ENCODE measurements at regions not wholly inside any gene's neighbourhood (a gene's known extent, or its start where the extent isn't known, plus 50 kb on each side); places are given as distances from the start of the nearest gene placed in this dataset.

GRCh38 chr14:97401714-97402113, 604.5 kb downstream of the VRK1 start:
- ChIA-PET POLR2A (no interaction called here), CTCF (no interaction called here)
- Histone ChIP-seq H3K4me1 (ENCODE audit: control insufficient read depth in 1 of 2, extremely low read depth in 1 of 2, insufficient read depth in 2 of 2, low read length in 2 of 2) (no peaks in the 10 kb centered on the region), H3K27ac (ENCODE audit: low read length) (no peak overlapping the region), H3K27me3 (replicated peaks in 1 of 2; ENCODE audit: control insufficient read depth in 2 of 2, extremely low read depth in 1 of 2, insufficient read depth in 2 of 2, low read length in 1 of 2) (no peaks in the 10 kb centered on the region), H3K9me3 (no peaks in the 10 kb centered on the region), H3K36me3 (ENCODE audit: control insufficient read depth in 2 of 2, extremely low read depth in 1 of 2, insufficient read depth in 1 of 2, low read length in 1 of 2) (no peaks in the 10 kb centered on the region), H3K4me3 (ENCODE audit: control insufficient read depth in 1 of 2, extremely low read depth in 1 of 2, low read length in 1 of 2) (no peak overlapping the region)
- H3K4me1 Mint-ChIP-seq = peaks cover 2 to 17% (median 3%) of the 10 kb centered on the region in 3 donors
- no peak overlapping the region for H3K4me3 Mint-ChIP-seq
- H3K27me3 Mint-ChIP-seq = peaks cover 0 to 4% of the 10 kb centered on the region in 2 donors
- H3K27ac Mint-ChIP-seq = no peak overlapping the region
- DNase-seq (no peak), ATAC-seq (replicated peaks in 1 of 4) (no peak)
- H3K9me3 Mint-ChIP-seq = peaks cover 0 to 4% (median 0%) of the 10 kb centered on the region in 3 donors
- WGBS (ENCODE audit: insufficient coverage) = 75% methylated on average over 4 of the region's 7 CpGs
- H3K36me3 Mint-ChIP-seq = no peaks in the 10 kb centered on the region

GRCh38 chr14:97402279-97402678, 605.1 kb downstream of the VRK1 start:
- H3K4me1 ChIP-seq (ENCODE audit: control insufficient read depth in 1 of 2, extremely low read depth in 1 of 2, insufficient read depth in 2 of 2, low read length in 2 of 2) = peaks cover 0 to 2% of the 10 kb centered on the region in 2 experiments
- ATAC-seq (replicated peaks in 1 of 4) (no peak), DNase-seq (no peak)
- peaks cover 4 to 17% (median 5%) of the 10 kb centered on the region in 3 donors for H3K4me1 Mint-ChIP-seq
- H3K27me3 Mint-ChIP-seq = peaks cover 0 to 4% of the 10 kb centered on the region in 2 donors
- no peak overlapping the region for H3K27ac Mint-ChIP-seq
- no peak overlapping the region for H3K27ac ChIP-seq (ENCODE audit: low read length)
- no peak overlapping the region for H3K4me3 Mint-ChIP-seq
- no peaks in the 10 kb centered on the region for H3K36me3 ChIP-seq (ENCODE audit: control insufficient read depth in 2 of 2, extremely low read depth in 1 of 2, insufficient read depth in 1 of 2, low read length in 1 of 2)
- CTCF ChIA-PET = no interaction called here
- no peaks in the 10 kb centered on the region for H3K27me3 ChIP-seq (replicated peaks in 1 of 2; ENCODE audit: control insufficient read depth in 2 of 2, extremely low read depth in 1 of 2, insufficient read depth in 2 of 2, low read length in 1 of 2)
- no peaks in the 10 kb centered on the region for H3K9me3 ChIP-seq
- POLR2A ChIA-PET = no interaction called here
- no peak overlapping the region for H3K4me3 ChIP-seq (ENCODE audit: control insufficient read depth in 1 of 2, extremely low read depth in 1 of 2, low read length in 1 of 2)
- WGBS (ENCODE audit: insufficient coverage) = 80% methylated on average over 1 of the region's 2 CpGs
- H3K36me3 Mint-ChIP-seq = no peaks in the 10 kb centered on the region
- H3K9me3 Mint-ChIP-seq = peaks cover 0 to 4% (median 0%) of the 10 kb centered on the region in 3 donors

GRCh38 chr14:97407701-97408407, 610.7 kb downstream of the VRK1 start:
- H3K4me3 ChIP-seq (ENCODE audit: control insufficient read depth in 1 of 2, extremely low read depth in 1 of 2, low read length in 1 of 2) = no peak overlapping the region

GRCh38 chr14:97408503-97408902, 611.3 kb downstream of the VRK1 start:
- peak overlapping the region; percentile 34 for H3K27ac ChIP-seq (ENCODE audit: low read length)
- no peaks in the 10 kb centered on the region for H3K9me3 ChIP-seq
- no peak overlapping the region for H3K4me3 ChIP-seq (ENCODE audit: control insufficient read depth in 1 of 2, extremely low read depth in 1 of 2, low read length in 1 of 2)
- Mint-ChIP-seq H3K36me3 (no peaks in the 10 kb centered on the region), H3K4me1 (peaks cover 4 to 33% (median 33%) of the 10 kb centered on the region in 3 donors), H3K27me3 (peaks cover 2 to 4% of the 10 kb centered on the region in 2 donors), H3K4me3 (peak overlapping the region; percentile 57 to 73 (median 65)), H3K9me3 (no peaks in the 10 kb centered on the region), H3K27ac (peak overlapping the region; percentile 82 to 93)
- no CpG with 5 or more reads among the region's 2 CpGs for WGBS (ENCODE audit: insufficient coverage)
- ATAC-seq (replicated peaks in 1 of 4) (peak; percentile 43 to 62 (median 48)), DNase-seq (peak in 1 of 35 experiments; percentile 14)
- peaks cover 4 to 9% of the 10 kb centered on the region in 2 experiments for H3K27me3 ChIP-seq (replicated peaks in 1 of 2; ENCODE audit: control insufficient read depth in 2 of 2, extremely low read depth in 1 of 2, insufficient read depth in 2 of 2, low read length in 1 of 2)
- no peaks in the 10 kb centered on the region for H3K36me3 ChIP-seq (ENCODE audit: control insufficient read depth in 2 of 2, extremely low read depth in 1 of 2, insufficient read depth in 1 of 2, low read length in 1 of 2)
- ChIA-PET CTCF (interaction anchor here in 1 of 2 donors (0.7 kb wide), 1 partner anchor 1781 kb away, joined by 5 read pairs; no protein-coding TSS in a partner anchor), POLR2A (interaction anchor here in 1 of 2 donors (0.7 kb wide), 3 partner anchors 194 to 1349 kb away, joined by 4 to 8 read pairs (median 4); no protein-coding TSS in a partner anchor)
- peaks cover 25 to 31% of the 10 kb centered on the region in 2 experiments for H3K4me1 ChIP-seq (ENCODE audit: control insufficient read depth in 1 of 2, extremely low read depth in 1 of 2, insufficient read depth in 2 of 2, low read length in 2 of 2)

More at GRCh38 chr14:97407701-97408407, 610.7 kb downstream of the VRK1 start:
- Mint-ChIP-seq H3K27me3 (peaks cover 2 to 4% of the 10 kb centered on the region in 2 donors), H3K4me3 (peak overlapping the region in 1 of 3 donors; percentile 73), H3K27ac (peak overlapping the region; percentile 82 to 93), H3K4me1 (peaks cover 4 to 33% (median 33%) of the 10 kb centered on the region in 3 donors), H3K36me3 (no peaks in the 10 kb centered on the region), H3K9me3 (no peaks in the 10 kb centered on the region)
- 81% methylated on average over 11 of the region's 17 CpGs for WGBS (ENCODE audit: insufficient coverage)
- CTCF ChIA-PET = interaction anchor here in 1 of 2 donors (0.7 kb wide), 1 partner anchor 537 kb away, joined by 3 read pairs; no protein-coding TSS in a partner anchor
- no peaks in the 10 kb centered on the region for H3K9me3 ChIP-seq
- H3K36me3 ChIP-seq (ENCODE audit: control insufficient read depth in 2 of 2, extremely low read depth in 1 of 2, insufficient read depth in 1 of 2, low read length in 1 of 2) = no peaks in the 10 kb centered on the region
- POLR2A ChIA-PET = interaction anchor here in 1 of 2 donors (0.7 kb wide), 1 partner anchor 334 kb away, joined by 8 read pairs; no protein-coding TSS in a partner anchor
- ATAC-seq (replicated peaks in 1 of 4) = peak in 3 of 4 experiments; percentile 4 to 31 (median 8)
- peak in 1 of 35 experiments; percentile 11 for DNase-seq
- peaks cover 23 to 30% of the 10 kb centered on the region in 2 experiments for H3K4me1 ChIP-seq (ENCODE audit: control insufficient read depth in 1 of 2, extremely low read depth in 1 of 2, insufficient read depth in 2 of 2, low read length in 2 of 2)
- peak overlapping the region; percentile 34 for H3K27ac ChIP-seq (ENCODE audit: low read length)
- H3K27me3 ChIP-seq (replicated peaks in 1 of 2; ENCODE audit: control insufficient read depth in 2 of 2, extremely low read depth in 1 of 2, insufficient read depth in 2 of 2, low read length in 1 of 2) = peaks cover under 1 to 9% of the 10 kb centered on the region in 2 experiments

- peaks cover 4 to 5% of the 10 kb centered on the region in 2 donors for H3K27me3 Mint-ChIP-seq
- WGBS (ENCODE audit: insufficient coverage) = 20% methylated on average over 9 of the region's 21 CpGs
- no peak overlapping the region for H3K4me3 ChIP-seq (ENCODE audit: control insufficient read depth in 1 of 2, extremely low read depth in 1 of 2, low read length in 1 of 2)
- H3K27ac ChIP-seq (ENCODE audit: low read length) = peak overlapping the region; percentile 5
- ChIA-PET CTCF (interaction anchor here in 1 of 2 donors (0.7 kb wide), 1 partner anchor 1780 kb away, joined by 5 read pairs; no protein-coding TSS in a partner anchor), POLR2A (interaction anchor here in 1 of 2 donors (0.7 kb wide), 3 partner anchors 194 to 1349 kb away, joined by 4 to 8 read pairs (median 4); no protein-coding TSS in a partner anchor)
- peaks cover 9% of the 10 kb centered on the region in 2 experiments for H3K27me3 ChIP-seq (replicated peaks in 1 of 2; ENCODE audit: control insufficient read depth in 2 of 2, extremely low read depth in 1 of 2, insufficient read depth in 2 of 2, low read length in 1 of 2)
- peaks cover 4 to 33% (median 33%) of the 10 kb centered on the region in 3 donors for H3K4me1 Mint-ChIP-seq
- DNase-seq = peak in 7 of 35 experiments; percentile 4 to 34 (median 16)
- H3K4me3 Mint-ChIP-seq = peak overlapping the region; percentile 57 to 73 (median 65)
- H3K36me3 Mint-ChIP-seq = no peaks in the 10 kb centered on the region
- H3K4me1 ChIP-seq (ENCODE audit: control insufficient read depth in 1 of 2, extremely low read depth in 1 of 2, insufficient read depth in 2 of 2, low read length in 2 of 2) = peaks cover 25 to 31% of the 10 kb centered on the region in 2 experiments
- no peaks in the 10 kb centered on the region for H3K36me3 ChIP-seq (ENCODE audit: control insufficient read depth in 2 of 2, extremely low read depth in 1 of 2, insufficient read depth in 1 of 2, low read length in 1 of 2)
- H3K9me3 ChIP-seq = no peaks in the 10 kb centered on the region
- no peaks in the 10 kb centered on the region for H3K9me3 Mint-ChIP-seq
- peak overlapping the region; percentile 82 to 93 for H3K27ac Mint-ChIP-seq
- ATAC-seq (replicated peaks in 1 of 4) = peak; percentile 40 to 55 (median 51)
Observed at GRCh38 chr14:97408937-97409815, 612.0 kb downstream of the VRK1 start.
